ENCODE measurements at regions not wholly inside any gene's neighbourhood (a gene's known extent, or its start where the extent isn't known, plus 50 kb on each side); places are given as distances from the start of the nearest gene placed in this dataset.
"Not testable (repeated sequence)": the region's sequence is repeated elsewhere in the genome, so short reads cannot be mapped to it uniquely, and the experiment has no call there.

DNA sequence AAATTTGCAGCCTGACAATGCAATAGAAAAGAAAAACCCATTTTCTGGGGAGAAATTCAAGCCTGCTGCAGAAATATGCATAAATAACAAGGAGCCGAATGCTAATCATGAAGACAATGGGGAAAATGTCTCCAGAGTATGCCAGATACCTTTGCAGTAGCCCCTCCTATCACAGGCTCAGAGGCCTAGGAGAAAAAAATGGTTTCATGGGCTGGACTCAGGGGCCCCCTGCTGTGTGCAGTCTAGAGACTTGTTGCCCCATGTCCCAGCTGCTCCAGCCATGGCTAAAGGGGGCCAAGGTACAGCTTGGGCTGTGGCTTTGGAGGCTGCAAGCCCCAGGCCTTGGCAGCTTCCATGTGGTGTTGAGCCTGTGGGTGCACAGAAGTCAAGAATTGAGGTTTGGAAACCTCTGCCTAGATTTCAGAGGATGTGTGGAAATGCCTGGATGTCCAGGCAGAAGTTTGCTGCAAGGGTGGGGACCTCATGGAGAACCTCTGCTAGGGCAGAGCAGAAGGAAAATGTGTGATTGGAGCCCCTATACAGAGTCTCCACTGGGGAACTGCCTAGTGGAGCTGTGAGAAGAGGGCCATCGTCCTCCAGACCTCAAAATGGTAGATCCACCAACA lies 53.3 kb upstream of the XIST start:
- H3K4me3 ChIP-seq (ENCODE audit: low read length); H3K36me3 ChIP-seq (ENCODE audit: insufficient read depth, low read depth, low read length); H3K9ac ChIP-seq (ENCODE audit: low read depth, low read length); H3K27ac ChIP-seq (ENCODE audit: low read length); H3K4me1 ChIP-seq (ENCODE audit: insufficient read depth, low read length); H3K27me3 ChIP-seq (ENCODE audit: insufficient read depth, low read length): not testable (repeated sequence)
- H3K9me3 ChIP-seq (ENCODE audit: insufficient read depth, low read depth, low read length), result peaks cover 15% of the 10 kb centered on the region

DNA sequence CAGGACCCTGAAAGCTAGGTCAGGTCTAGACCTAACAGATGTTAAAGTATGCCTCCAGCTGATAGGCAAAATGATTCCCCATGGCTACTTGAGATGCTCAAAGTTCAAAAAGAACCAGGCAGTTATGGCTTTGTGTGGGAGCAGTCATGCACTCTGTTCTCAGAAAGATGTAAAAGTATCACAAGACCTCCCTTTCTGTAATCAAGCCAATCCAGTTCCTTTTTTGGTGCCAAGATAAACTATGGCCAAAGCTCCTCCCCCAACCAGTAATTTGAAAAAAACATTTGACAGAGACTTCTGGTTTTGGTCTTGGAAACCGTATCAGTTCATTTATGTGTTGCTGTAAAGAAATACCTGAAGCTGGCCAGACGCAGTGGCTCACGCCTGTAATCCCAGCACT lies 51.4 kb upstream of the XIST start:
- H3K4me1 ChIP-seq (ENCODE audit: insufficient read depth, low read length), result no peaks in the 10 kb centered on the region
- no peaks in the 10 kb centered on the region for H3K36me3 ChIP-seq (ENCODE audit: insufficient read depth, low read depth, low read length)
- peaks cover 15% of the 10 kb centered on the region for H3K9me3 ChIP-seq (ENCODE audit: insufficient read depth, low read depth, low read length)
- H3K9ac ChIP-seq (ENCODE audit: low read depth, low read length), result no peak overlapping the region
- no peak overlapping the region for H3K4me3 ChIP-seq (ENCODE audit: low read length)
- no peak overlapping the region for H3K27ac ChIP-seq (ENCODE audit: low read length)
- H3K27me3 ChIP-seq (ENCODE audit: insufficient read depth, low read length), result no peaks in the 10 kb centered on the region
